HCT116 (cell line): ENCODE measurements at regions not wholly inside any gene's neighbourhood (a gene's known extent, or its start where the extent isn't known, plus 50 kb on each side); places are given as distances from the start of the nearest gene placed in this dataset.

ENCODE experiments used
- ATAC-seq: fragments of 200-7000 bp; cut with Tn5 transposase; 2 replicates; pipeline ENCODE4 v1.9.1; 2020; ENCODE audit warnings: mild to moderate bottlenecking, moderate library complexity
- BruUV-seq: library from RNA; stranded (reverse); fragments of 400-500 nt; replicated peaks from 2 replicates; lab custom pipeline; 2021; lab: Mats Ljungman, UMichigan
- CTCF ChIA-PET: fragments of 300-600 bp; sonication (Branson Sonifier 250); formaldehyde crosslinking; loops from one replicate; lab custom pipeline; 2021; ENCODE audit warnings: antibody characterized with exemption; lab: Charles Lee
- POLR2A ChIA-PET: fragments of 300-600, 350-600 bp; sonication (Branson Sonifier 250); formaldehyde crosslinking; loops from one replicate; lab custom pipeline; 2021; ENCODE audit warnings: antibody characterized with exemption; lab: Charles Lee
- RAD21 ChIA-PET, 2 experiments: fragments of 300-600 bp; sonication (Branson Sonifier 250); formaldehyde crosslinking; loops; one replicate each; lab custom pipeline; 2023; ENCODE audit warnings: low total read pairs in 2 of 2; ENCODE audit not compliant: uncharacterized antibody in 2 of 2, unreplicated experiment in 2 of 2, low non-redundant PET in 1 of 2; lab: Charles Lee
- DNase-seq: peaks from one replicate; pipeline ENCODE4 v3.0.0-alpha.2; 2010; ENCODE audit warnings: low read depth, low spot score
- H2AFZ ChIP-seq: fragments of 200-600 bp; shearing (Covaris generic), sonication (generic); 2 replicates; pipeline ENCODE4 v1.6.1; 2017; ENCODE audit warnings: low read depth, mixed run types, mixed read lengths, antibody characterized with exemption, low read length; ENCODE audit not compliant: poor library complexity, severe bottlenecking
- H3K27ac ChIP-seq: 2 replicates; pipeline ENCODE4 v1.5.1; 2012; ENCODE audit warnings: low read depth, low read length
- H3K27me3 ChIP-seq: fragments of 200-600 bp; sonication (generic); 2 replicates; pipeline ENCODE4 v1.6.1; 2016; ENCODE audit warnings: mixed run types, low read length, mixed read lengths; ENCODE audit not compliant: insufficient read depth
- H3K36me3 ChIP-seq, 2 experiments: fragments of 200-500 bp in 1 of 2; fragments of 200-600 bp in 1 of 2; sonication (Bioruptor generic) in 1 of 2; sonication (generic) in 1 of 2; 2 replicates each; pipeline versions ENCODE4 v1.5.1 to v1.6.1; 2014 to 2016; ENCODE audit warnings: low read length in 2 of 2, inconsistent platforms in 1 of 2, mixed read lengths in 1 of 2, mixed run types in 1 of 2; ENCODE audit not compliant: insufficient read depth in 2 of 2, control insufficient read depth in 1 of 2
- H3K4me1 ChIP-seq, 2 experiments: fragments of 200-600 bp in 1 of 2; sonication (generic) in 1 of 2; 2 replicates each; pipeline versions ENCODE4 v1.5.1 to v1.6.1; 2012 to 2017; ENCODE audit warnings: low read length in 2 of 2, inconsistent platforms in 1 of 2, mild to moderate bottlenecking in 1 of 2, mixed read lengths in 1 of 2, mixed run types in 1 of 2, moderate library complexity in 1 of 2; ENCODE audit not compliant: insufficient read depth in 2 of 2, control insufficient read depth in 1 of 2
- H3K4me2 ChIP-seq: fragments of 200-600 bp; sonication (generic); 2 replicates; pipeline ENCODE4 v1.6.1; 2017; ENCODE audit warnings: mixed run types, low read length, mixed read lengths
- H3K4me3 ChIP-seq, 2 experiments: fragments of 200-600 bp in 1 of 2; sonication (generic) in 1 of 2; replicated peaks in 1 of 2; 2 replicates each; pipeline ENCODE4 v1.5.1; 2011 to 2016; ENCODE audit warnings: low read length in 2 of 2, control low read depth in 1 of 2, low read depth in 1 of 2, mild to moderate bottlenecking in 1 of 2, mixed read lengths in 1 of 2, mixed run types in 1 of 2
- H3K79me2 ChIP-seq: fragments of 200-600 bp; sonication (generic); 2 replicates; pipeline ENCODE4 v1.6.1; 2017; ENCODE audit warnings: mild to moderate bottlenecking, mixed run types, low read length, moderate library complexity, mixed read lengths; ENCODE audit not compliant: insufficient read depth
- H3K9ac ChIP-seq: fragments of 200-600 bp; sonication (generic); 2 replicates; pipeline ENCODE4 v1.6.1; 2016; ENCODE audit warnings: low read length, mixed read lengths
- H3K9me2 ChIP-seq: fragments of 200-600 bp; sonication (generic), shearing (Covaris generic); 2 replicates; pipeline ENCODE4 v1.6.1; 2017; ENCODE audit warnings: mixed run types, mild to moderate bottlenecking, moderate library complexity; ENCODE audit not compliant: insufficient read depth
- H3K9me3 ChIP-seq, 2 experiments: fragments of 200-500 bp in 1 of 2; fragments of 200-600 bp in 1 of 2; sonication (Bioruptor generic) in 1 of 2; sonication (generic) in 1 of 2; 2 replicates each; pipeline ENCODE4 v1.6.1; 2014 to 2017; ENCODE audit warnings: low read length in 2 of 2, mixed read lengths in 2 of 2, inconsistent platforms in 1 of 2, low read depth in 1 of 2, mild to moderate bottlenecking in 1 of 2, mixed run types in 1 of 2, moderate library complexity in 1 of 2; ENCODE audit not compliant: control insufficient read depth in 1 of 2, insufficient read depth in 1 of 2
- H4K20me1 ChIP-seq: fragments of 200-600 bp; sonication (generic), shearing (Covaris generic); 2 replicates; pipeline ENCODE4 v1.6.1; 2017; ENCODE audit warnings: mixed run types, mild to moderate bottlenecking, moderate library complexity; ENCODE audit not compliant: insufficient read depth
- EGR1 ChIP-seq: IDR thresholded peaks from 2 replicates; pipeline ENCODE4 v1.6.1; 2012; ENCODE audit warnings: low read depth
- POLR2A ChIP-seq: IDR thresholded peaks from 2 replicates; pipeline ENCODE4 v1.7.0; 2011; ENCODE audit warnings: borderline replicate concordance; ENCODE audit not compliant: insufficient read depth, insufficient read length; ENCODE audit errors: extremely low read depth
- POLR2AphosphoS5 ChIP-seq: IDR thresholded peaks from 2 replicates; pipeline ENCODE4 v1.6.1; 2011; ENCODE audit warnings: mild to moderate bottlenecking, low read depth, low read length, moderate library complexity
- SRF ChIP-seq: IDR thresholded peaks from 2 replicates; pipeline ENCODE4 v1.6.1; 2012; ENCODE audit warnings: low read depth
- ZNF274 ChIP-seq: fragments of 200-500 bp; sonication (Bioruptor generic); IDR thresholded peaks from 2 replicates; pipeline ENCODE4 v1.6.1; 2014; ENCODE audit warnings: mild to moderate bottlenecking, low read depth, low read length, inconsistent platforms
- intact Hi-C: fragments of 100-400 bp; cut with micrococcal nuclease; formaldehyde crosslinking; loops from 2 replicates; pipeline ENCODE4 v1.10.0; 2022
- TF ChIP-seq, protein P1 (sequence below): IDR thresholded peaks from 2 replicates; pipeline ENCODE4 v1.6.1; 2012
- TF ChIP-seq, protein P2 (sequence below): IDR thresholded peaks from 2 replicates; pipeline ENCODE4 v1.6.1; 2012; ENCODE audit warnings: low read depth

DNA sequence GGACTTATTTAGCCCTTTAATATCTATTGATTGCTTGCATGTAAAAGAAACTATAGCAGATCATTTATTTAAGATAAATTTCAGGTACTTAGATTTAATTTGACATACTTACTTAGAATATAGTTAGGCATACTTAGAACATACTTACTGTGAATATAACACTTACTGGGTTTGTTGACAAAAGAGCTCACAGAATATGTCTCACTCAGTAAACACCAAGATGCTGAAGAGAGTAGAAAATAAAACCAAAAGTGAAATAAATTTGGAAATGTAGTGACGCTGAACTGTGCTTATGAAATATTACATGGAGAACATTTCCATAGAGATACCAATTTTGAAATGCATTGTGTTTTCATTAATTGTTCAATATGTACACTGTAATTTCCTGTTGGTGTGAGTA, 615.4 kb upstream of the MAN1A1 start:
- no peak overlapping the region for H3K4me3 ChIP-seq
- no peaks in the 10 kb centered on the region for H3K36me3 ChIP-seq
- no peaks in the 10 kb centered on the region for H4K20me1 ChIP-seq
- no TSS peak for BruUV-seq
- POLR2A ChIA-PET = no interaction called here
- no peaks in the 10 kb centered on the region for H3K4me1 ChIP-seq
- no peaks in the 10 kb centered on the region for H3K9me2 ChIP-seq
- H2AFZ ChIP-seq = no peak overlapping the region
- H3K27me3 ChIP-seq = no peaks in the 10 kb centered on the region
- H3K79me2 ChIP-seq = no peaks in the 10 kb centered on the region
- no peak for DNase-seq
- RAD21 ChIA-PET = no interaction called here
- ATAC-seq = no peak
- no peak overlapping the region for H3K27ac ChIP-seq
- TF ChIP-seq POLR2AphosphoS5 (no peak), SRF (no peak), ZNF274 (no peak), POLR2A (no peak), EGR1 (no peak)
- TF ChIP-seq, protein P1, sequence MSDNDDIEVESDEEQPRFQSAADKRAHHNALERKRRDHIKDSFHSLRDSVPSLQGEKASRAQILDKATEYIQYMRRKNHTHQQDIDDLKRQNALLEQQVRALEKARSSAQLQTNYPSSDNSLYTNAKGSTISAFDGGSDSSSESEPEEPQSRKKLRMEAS = no peak
- TF ChIP-seq, protein P2, sequence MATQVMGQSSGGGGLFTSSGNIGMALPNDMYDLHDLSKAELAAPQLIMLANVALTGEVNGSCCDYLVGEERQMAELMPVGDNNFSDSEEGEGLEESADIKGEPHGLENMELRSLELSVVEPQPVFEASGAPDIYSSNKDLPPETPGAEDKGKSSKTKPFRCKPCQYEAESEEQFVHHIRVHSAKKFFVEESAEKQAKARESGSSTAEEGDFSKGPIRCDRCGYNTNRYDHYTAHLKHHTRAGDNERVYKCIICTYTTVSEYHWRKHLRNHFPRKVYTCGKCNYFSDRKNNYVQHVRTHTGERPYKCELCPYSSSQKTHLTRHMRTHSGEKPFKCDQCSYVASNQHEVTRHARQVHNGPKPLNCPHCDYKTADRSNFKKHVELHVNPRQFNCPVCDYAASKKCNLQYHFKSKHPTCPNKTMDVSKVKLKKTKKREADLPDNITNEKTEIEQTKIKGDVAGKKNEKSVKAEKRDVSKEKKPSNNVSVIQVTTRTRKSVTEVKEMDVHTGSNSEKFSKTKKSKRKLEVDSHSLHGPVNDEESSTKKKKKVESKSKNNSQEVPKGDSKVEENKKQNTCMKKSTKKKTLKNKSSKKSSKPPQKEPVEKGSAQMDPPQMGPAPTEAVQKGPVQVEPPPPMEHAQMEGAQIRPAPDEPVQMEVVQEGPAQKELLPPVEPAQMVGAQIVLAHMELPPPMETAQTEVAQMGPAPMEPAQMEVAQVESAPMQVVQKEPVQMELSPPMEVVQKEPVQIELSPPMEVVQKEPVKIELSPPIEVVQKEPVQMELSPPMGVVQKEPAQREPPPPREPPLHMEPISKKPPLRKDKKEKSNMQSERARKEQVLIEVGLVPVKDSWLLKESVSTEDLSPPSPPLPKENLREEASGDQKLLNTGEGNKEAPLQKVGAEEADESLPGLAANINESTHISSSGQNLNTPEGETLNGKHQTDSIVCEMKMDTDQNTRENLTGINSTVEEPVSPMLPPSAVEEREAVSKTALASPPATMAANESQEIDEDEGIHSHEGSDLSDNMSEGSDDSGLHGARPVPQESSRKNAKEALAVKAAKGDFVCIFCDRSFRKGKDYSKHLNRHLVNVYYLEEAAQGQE = no peak
- H3K4me2 ChIP-seq = no peak overlapping the region
- CTCF ChIA-PET = interaction anchor here (2.9 kb wide), 1 partner anchor 14 kb away, joined by 8 read pairs; no protein-coding TSS in a partner anchor
- intact Hi-C loops = no loop called here
- H3K9me3 ChIP-seq = no peaks in the 10 kb centered on the region
- no peak overlapping the region for H3K9ac ChIP-seq
